ENCODE measurements at regions not wholly inside any gene's neighbourhood (a gene's known extent, or its start where the extent isn't known, plus 50 kb on each side); places are given as distances from the start of the nearest gene placed in this dataset.
"Not testable (repeated sequence)": the region's sequence is repeated elsewhere in the genome, so short reads cannot be mapped to it uniquely, and the experiment has no call there.

GRCh38 chr3:18526667-18527066, 101.5 kb upstream of the SATB1 start:
- Histone ChIP-seq H3K27ac (ENCODE audit: control insufficient read depth, insufficient read depth, low read length) (no peak overlapping the region), H3K9me1 (ENCODE audit: control insufficient read depth, extremely low read depth, insufficient read depth, low read length) (no peaks in the 10 kb centered on the region), H3K4me1 (ENCODE audit: control insufficient read depth, extremely low read depth, insufficient read depth, low read length) (no peaks in the 10 kb centered on the region), H3K4me3 (ENCODE audit: control insufficient read depth in 2 of 3, extremely low read depth in 1 of 3, insufficient read depth in 2 of 3, low read depth in 1 of 3, low read length in 3 of 3) (no peak overlapping the region), H3K9me3 (ENCODE audit: control insufficient read depth, low read depth, low read length) (no peaks in the 10 kb centered on the region), H2AFZ (ENCODE audit: control insufficient read depth, low read length) (no peak overlapping the region), H3K36me3 (ENCODE audit: control insufficient read depth in 2 of 2, extremely low read depth in 1 of 2, insufficient read depth in 2 of 2, low read length in 2 of 2) (no peaks in the 10 kb centered on the region), H4K20me1 (ENCODE audit: control insufficient read depth, extremely low read depth, insufficient read depth, low read length) (no peaks in the 10 kb centered on the region), H3K27me3 (ENCODE audit: control insufficient read depth, extremely low read depth, insufficient read depth, low read length) (no peaks in the 10 kb centered on the region), H3K9ac (ENCODE audit: control insufficient read depth, extremely low read depth, insufficient read depth, low read length) (no peak overlapping the region), H3K79me2 (ENCODE audit: control insufficient read depth, insufficient read depth, low read length) (no peaks in the 10 kb centered on the region), H3K4me2 (ENCODE audit: control insufficient read depth, extremely low read depth, insufficient read depth, low read depth, low read length) (no peak overlapping the region)
- FAIRE-seq (no peak), DNase-seq (ENCODE audit: low read depth, low spot score) (no peak)
- dilution Hi-C loops (cut with MboI; ENCODE audit: extremely low pct_ligation_motif_present, low sequenced_read_pairs), result no loop called here
- no peak for TF ChIP-seq EZH2 (IDR thresholded peaks at IDR 0.05; ENCODE audit: low read length)
- TF ChIP-seq, protein P1, sequence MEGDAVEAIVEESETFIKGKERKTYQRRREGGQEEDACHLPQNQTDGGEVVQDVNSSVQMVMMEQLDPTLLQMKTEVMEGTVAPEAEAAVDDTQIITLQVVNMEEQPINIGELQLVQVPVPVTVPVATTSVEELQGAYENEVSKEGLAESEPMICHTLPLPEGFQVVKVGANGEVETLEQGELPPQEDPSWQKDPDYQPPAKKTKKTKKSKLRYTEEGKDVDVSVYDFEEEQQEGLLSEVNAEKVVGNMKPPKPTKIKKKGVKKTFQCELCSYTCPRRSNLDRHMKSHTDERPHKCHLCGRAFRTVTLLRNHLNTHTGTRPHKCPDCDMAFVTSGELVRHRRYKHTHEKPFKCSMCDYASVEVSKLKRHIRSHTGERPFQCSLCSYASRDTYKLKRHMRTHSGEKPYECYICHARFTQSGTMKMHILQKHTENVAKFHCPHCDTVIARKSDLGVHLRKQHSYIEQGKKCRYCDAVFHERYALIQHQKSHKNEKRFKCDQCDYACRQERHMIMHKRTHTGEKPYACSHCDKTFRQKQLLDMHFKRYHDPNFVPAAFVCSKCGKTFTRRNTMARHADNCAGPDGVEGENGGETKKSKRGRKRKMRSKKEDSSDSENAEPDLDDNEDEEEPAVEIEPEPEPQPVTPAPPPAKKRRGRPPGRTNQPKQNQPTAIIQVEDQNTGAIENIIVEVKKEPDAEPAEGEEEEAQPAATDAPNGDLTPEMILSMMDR (optimal IDR thresholded peaks at IDR 0.05 in 1 of 3, IDR thresholded peaks at IDR 0.05 in 1 of 3, conservative IDR thresholded peaks at IDR 0.05 in 1 of 3; ENCODE audit: extremely low read depth in 1 of 3, insufficient read depth in 2 of 3, low read length in 3 of 3), result no peak

- DNase-seq (ENCODE audit: low read depth, low spot score); H3K4me3 ChIP-seq (ENCODE audit: control insufficient read depth in 2 of 3, extremely low read depth in 1 of 3, insufficient read depth in 2 of 3, low read depth in 1 of 3, low read length in 3 of 3); H3K79me2 ChIP-seq (ENCODE audit: control insufficient read depth, insufficient read depth, low read length); H3K9ac ChIP-seq (ENCODE audit: control insufficient read depth, extremely low read depth, insufficient read depth, low read length); H3K36me3 ChIP-seq (ENCODE audit: control insufficient read depth in 2 of 2, extremely low read depth in 1 of 2, insufficient read depth in 2 of 2, low read length in 2 of 2); dilution Hi-C loops (cut with MboI; ENCODE audit: extremely low pct_ligation_motif_present, low sequenced_read_pairs); H3K27me3 ChIP-seq (ENCODE audit: control insufficient read depth, extremely low read depth, insufficient read depth, low read length); FAIRE-seq; H3K4me2 ChIP-seq (ENCODE audit: control insufficient read depth, extremely low read depth, insufficient read depth, low read depth, low read length); H3K4me1 ChIP-seq (ENCODE audit: control insufficient read depth, extremely low read depth, insufficient read depth, low read length); H2AFZ ChIP-seq (ENCODE audit: control insufficient read depth, low read length); H3K9me1 ChIP-seq (ENCODE audit: control insufficient read depth, extremely low read depth, insufficient read depth, low read length); H3K27ac ChIP-seq (ENCODE audit: control insufficient read depth, insufficient read depth, low read length); H3K9me3 ChIP-seq (ENCODE audit: control insufficient read depth, low read depth, low read length); H4K20me1 ChIP-seq (ENCODE audit: control insufficient read depth, extremely low read depth, insufficient read depth, low read length): not testable (repeated sequence)
These were observed 91.0 kb upstream of the SATB1 start for GRCh38 chr3:18516170-18516569.

GRCh38 chr3:18513091-18513490, 88.0 kb upstream of the SATB1 start:
- H3K9ac ChIP-seq (ENCODE audit: control insufficient read depth, extremely low read depth, insufficient read depth, low read length), result no peak overlapping the region
- no peak overlapping the region for H3K27ac ChIP-seq (ENCODE audit: control insufficient read depth, insufficient read depth, low read length)
- H3K36me3 ChIP-seq (ENCODE audit: control insufficient read depth in 2 of 2, extremely low read depth in 1 of 2, insufficient read depth in 2 of 2, low read length in 2 of 2), result no peaks in the 10 kb centered on the region
- H3K4me3 ChIP-seq (ENCODE audit: control insufficient read depth in 2 of 3, extremely low read depth in 1 of 3, insufficient read depth in 2 of 3, low read depth in 1 of 3, low read length in 3 of 3), result no peak overlapping the region
- H3K4me2 ChIP-seq (ENCODE audit: control insufficient read depth, extremely low read depth, insufficient read depth, low read depth, low read length), result no peak overlapping the region
- DNase-seq (ENCODE audit: low read depth, low spot score) (no peak), FAIRE-seq (no peak)
- H4K20me1 ChIP-seq (ENCODE audit: control insufficient read depth, extremely low read depth, insufficient read depth, low read length), result no peaks in the 10 kb centered on the region
- no peaks in the 10 kb centered on the region for H3K9me1 ChIP-seq (ENCODE audit: control insufficient read depth, extremely low read depth, insufficient read depth, low read length)
- no peaks in the 10 kb centered on the region for H3K27me3 ChIP-seq (ENCODE audit: control insufficient read depth, extremely low read depth, insufficient read depth, low read length)
- no peak overlapping the region for H2AFZ ChIP-seq (ENCODE audit: control insufficient read depth, low read length)
- no peaks in the 10 kb centered on the region for H3K4me1 ChIP-seq (ENCODE audit: control insufficient read depth, extremely low read depth, insufficient read depth, low read length)
- H3K9me3 ChIP-seq (ENCODE audit: control insufficient read depth, low read depth, low read length), result no peaks in the 10 kb centered on the region
- no peaks in the 10 kb centered on the region for H3K79me2 ChIP-seq (ENCODE audit: control insufficient read depth, insufficient read depth, low read length)
- dilution Hi-C loops (cut with MboI; ENCODE audit: extremely low pct_ligation_motif_present, low sequenced_read_pairs), result no loop called here
- TF ChIP-seq EZH2 (IDR thresholded peaks at IDR 0.05; ENCODE audit: low read length), result no peak
- TF ChIP-seq, protein P1 (optimal IDR thresholded peaks at IDR 0.05 in 1 of 3, IDR thresholded peaks at IDR 0.05 in 1 of 3, conservative IDR thresholded peaks at IDR 0.05 in 1 of 3; ENCODE audit: extremely low read depth in 1 of 3, insufficient read depth in 2 of 3, low read length in 3 of 3), result no peak

Measured in keratinocyte (primary cell).